IMR-90 (cell line): ENCODE measurements at regions not wholly inside any gene's neighbourhood (a gene's known extent, or its start where the extent isn't known, plus 50 kb on each side); places are given as distances from the start of the nearest gene placed in this dataset.

Source experiments
- ATAC-seq: fragments of 200-7000 bp; cut with Tn5 transposase; 2 replicates; pipeline ENCODE4 v1.9.1; 2020; ENCODE audit warnings: low read depth, mild to moderate bottlenecking, moderate library complexity
- BruUV-seq: library from RNA; stranded (reverse); fragments of 400-500 nt; replicated peaks from 2 replicates; lab custom pipeline; 2021; lab: Mats Ljungman, UMichigan
- CTCF ChIA-PET: fragments of 300-600 bp; formaldehyde crosslinking; extraction: SDS; loops from one replicate; lab custom pipeline; 2021; ENCODE audit warnings: antibody characterized with exemption; lab: Yijun Ruan, JAX
- POLR2A ChIA-PET: fragments of 300-600 bp; sonication (Branson Sonifier 250); formaldehyde crosslinking; loops from one replicate; lab custom pipeline; 2022; ENCODE audit warnings: antibody characterized with exemption; ENCODE audit not compliant: unreplicated experiment; lab: Charles Lee
- DNase-seq: peaks from one replicate; pipeline ENCODE4 v3.0.0; 2013
- H2AFZ ChIP-seq: replicated peaks from 2 replicates; pipeline ENCODE3; 2013; ENCODE audit warnings: low read length, mild to moderate bottlenecking; ENCODE audit not compliant: poor library complexity
- H2AK5ac ChIP-seq: 2 replicates; pipeline ENCODE4 v1.6.1; 2013; ENCODE audit warnings: low read depth, low read length, inconsistent platforms
- H2AK9ac ChIP-seq: replicated peaks from 2 replicates; pipeline ENCODE3; 2013; ENCODE audit warnings: mild to moderate bottlenecking, low read depth, low read length, moderate library complexity; ENCODE audit not compliant: poor library complexity
- H2BK120ac ChIP-seq: 2 replicates; pipeline ENCODE4 v1.6.1; 2013; ENCODE audit warnings: low read depth, low read length, inconsistent platforms
- H2BK15ac ChIP-seq: 3 replicates; pipeline ENCODE4 v1.6.1; 2013; ENCODE audit warnings: low read depth, low read length, inconsistent platforms
- H2BK20ac ChIP-seq: 2 replicates; pipeline ENCODE4 v1.6.1; 2013; ENCODE audit warnings: low read depth, mild to moderate bottlenecking, inconsistent platforms, low read length, moderate library complexity
- H2BK5ac ChIP-seq: 2 replicates; pipeline ENCODE4 v1.6.1; 2013; ENCODE audit warnings: mild to moderate bottlenecking, low read depth, low read length, inconsistent platforms; ENCODE audit not compliant: poor library complexity, severe bottlenecking
- H3K14ac ChIP-seq: replicated peaks from 2 replicates; pipeline ENCODE4 v1.6.1; 2013; ENCODE audit warnings: low read depth, low read length, inconsistent platforms
- H3K18ac ChIP-seq: 2 replicates; pipeline ENCODE4 v1.6.1; 2013; ENCODE audit warnings: low read depth, low read length, control low read depth
- H3K23ac ChIP-seq: 2 replicates; pipeline ENCODE4 v1.6.1; 2013; ENCODE audit warnings: low read depth, low read length, inconsistent platforms
- H3K27ac ChIP-seq: 2 replicates; pipeline ENCODE4 v1.5.1; 2013; ENCODE audit warnings: mild to moderate bottlenecking, control low read depth, low read length; ENCODE audit not compliant: insufficient read depth
- H3K27me3 ChIP-seq: 2 replicates; pipeline ENCODE4 v1.6.1; 2013; ENCODE audit warnings: low read length; ENCODE audit not compliant: control insufficient read depth, insufficient read depth
- H3K36me3 ChIP-seq: 2 replicates; pipeline ENCODE4 v1.6.1; 2013; ENCODE audit warnings: low read length, mixed read lengths; ENCODE audit not compliant: control insufficient read depth, insufficient read depth
- H3K4ac ChIP-seq: 2 replicates; pipeline ENCODE4 v1.6.1; 2013; ENCODE audit warnings: low read depth, low read length, inconsistent platforms
- H3K4me1 ChIP-seq: 2 replicates; pipeline ENCODE4 v1.6.1; 2013; ENCODE audit warnings: low read length, mixed read lengths; ENCODE audit not compliant: control insufficient read depth, insufficient read depth
- H3K4me2 ChIP-seq: 2 replicates; pipeline ENCODE4 v1.6.1; 2013; ENCODE audit warnings: low read depth, mild to moderate bottlenecking, control low read depth, low read length, moderate library complexity
- H3K4me3 ChIP-seq: 2 replicates; pipeline ENCODE4 v1.5.1; 2013; ENCODE audit warnings: low read depth, mild to moderate bottlenecking, control low read depth, low read length, moderate library complexity; ENCODE audit not compliant: insufficient read depth
- H3K56ac ChIP-seq: 2 replicates; pipeline ENCODE4 v1.6.1; 2013; ENCODE audit warnings: low read length, inconsistent platforms; ENCODE audit not compliant: insufficient read depth; ENCODE audit errors: extremely low read depth
- H3K79me1 ChIP-seq, 2 experiments: 2 replicates each; pipeline ENCODE4 v1.6.1; 2013; ENCODE audit warnings: low read length in 2 of 2, inconsistent platforms in 1 of 2, low read depth in 1 of 2
- H3K9ac ChIP-seq: 2 replicates; pipeline ENCODE4 v1.6.1; 2013; ENCODE audit warnings: low read depth, low read length, control low read depth
- H3K9me1 ChIP-seq: 2 replicates; pipeline ENCODE4 v1.6.1; 2013; ENCODE audit warnings: low read length, inconsistent platforms; ENCODE audit not compliant: insufficient read depth
- H3K9me3 ChIP-seq: 2 replicates; pipeline ENCODE4 v1.6.1; 2013; ENCODE audit warnings: low read length; ENCODE audit not compliant: control insufficient read depth, insufficient read depth
- H4K20me1 ChIP-seq: 2 replicates; pipeline ENCODE4 v1.6.1; 2013; ENCODE audit warnings: low read length, inconsistent platforms; ENCODE audit not compliant: insufficient read depth
- H4K5ac ChIP-seq: 2 replicates; pipeline ENCODE4 v1.6.1; 2013; ENCODE audit warnings: mild to moderate bottlenecking, low read depth, low read length, control low read depth
- H4K8ac ChIP-seq, 2 experiments: 2 replicates each; pipeline ENCODE4 v1.6.1; 2013; ENCODE audit warnings: low read depth in 2 of 2, low read length in 2 of 2, control low read depth in 1 of 2, inconsistent platforms in 1 of 2
- H4K91ac ChIP-seq: 2 replicates; pipeline ENCODE4 v1.6.1; 2013; ENCODE audit warnings: low read depth, low read length, inconsistent platforms; ENCODE audit not compliant: insufficient read depth
- BHLHE40 ChIP-seq: fragments of 150-350 bp; IDR thresholded peaks from 2 replicates; pipeline ENCODE4 v1.6.1; 2016; ENCODE audit warnings: mild to moderate bottlenecking, low read depth, low read length
- CEBPB ChIP-seq: IDR thresholded peaks from 2 replicates; pipeline ENCODE4 v1.6.1; 2012; ENCODE audit warnings: low read depth, low read length, improper control_type of control experiment
- CHD1 ChIP-seq: IDR thresholded peaks from 2 replicates; pipeline ENCODE4 v1.6.1; 2012; ENCODE audit warnings: low read depth, low read length, improper control_type of control experiment
- CTCF ChIP-seq: conservative IDR thresholded peaks from 2 replicates; pipeline ENCODE4 v1.5.1; 2012; ENCODE audit warnings: mild to moderate bottlenecking, low read depth, low read length, improper control_type of control experiment
- FOS ChIP-seq: fragments of 150-350 bp; IDR thresholded peaks from 2 replicates; pipeline ENCODE4 v1.6.1; 2016; ENCODE audit warnings: low read depth, low read length
- MAFK ChIP-seq: IDR thresholded peaks from 2 replicates; pipeline ENCODE4 v1.6.1; 2012; ENCODE audit warnings: low read depth, low read length, improper control_type of control experiment
- MAZ ChIP-seq: IDR thresholded peaks from 2 replicates; pipeline ENCODE4 v1.6.1; 2012; ENCODE audit warnings: low read depth, mild to moderate bottlenecking, low read length, improper control_type of control experiment, moderate library complexity, borderline replicate concordance
- MXI1 ChIP-seq: IDR thresholded peaks from 2 replicates; pipeline ENCODE4 v1.6.1; 2012; ENCODE audit warnings: low read depth, mild to moderate bottlenecking, low read length, moderate library complexity, borderline replicate concordance
- NFE2L2 ChIP-seq: fragments of 150-350 bp; IDR thresholded peaks from 2 replicates; pipeline ENCODE4 v1.6.1; 2016; ENCODE audit warnings: low read depth, mild to moderate bottlenecking, low read length
- POLR2A ChIP-seq: IDR thresholded peaks from 2 replicates; pipeline ENCODE4 v1.6.1; 2012; ENCODE audit warnings: mild to moderate bottlenecking, low read depth, low read length
- RAD21 ChIP-seq: IDR thresholded peaks from 2 replicates; pipeline ENCODE4 v1.6.1; 2012; ENCODE audit warnings: low read length, improper control_type of control experiment
- RCOR1 ChIP-seq: IDR thresholded peaks from 2 replicates; pipeline ENCODE4 v1.6.1; 2012; ENCODE audit warnings: mild to moderate bottlenecking, low read length, improper control_type of control experiment; ENCODE audit not compliant: insufficient replicate concordance
- RFX5 ChIP-seq: IDR thresholded peaks from 2 replicates; pipeline ENCODE4 v1.8.0; 2012; ENCODE audit warnings: low read depth, mild to moderate bottlenecking, low read length, moderate library complexity
- SMC3 ChIP-seq: fragments of 150-350 bp; IDR thresholded peaks from 2 replicates; pipeline ENCODE4 v1.6.1; 2016; ENCODE audit warnings: low read depth, mild to moderate bottlenecking, antibody characterized with exemption, low read length, moderate library complexity
- USF2 ChIP-seq: fragments of 150-350 bp; IDR thresholded peaks from 2 replicates; pipeline ENCODE4 v1.6.1; 2017; ENCODE audit warnings: mild to moderate bottlenecking, antibody characterized with exemption, low read length, low read depth
- dilution Hi-C: fragments of 300-500 bp; cut with HindIII; formaldehyde crosslinking; loops from one replicate; pipeline ENCODE4 v1.14.3; 2018; ENCODE audit warnings: low sequenced_read_pairs; ENCODE audit not compliant: unreplicated experiment
- in situ Hi-C: fragments of 300-500 bp; cut with MboI; formaldehyde crosslinking; loops from 3 replicates; pipeline ENCODE4 v1.14.3; 2019; ENCODE audit warnings: low sequenced_read_pairs, inconsistent platforms, mixed read lengths
- intact Hi-C: fragments of 100-400 bp; cut with micrococcal nuclease; formaldehyde crosslinking; loops from 2 replicates; pipeline ENCODE4 v1.10.0; 2022
- TF ChIP-seq, protein P1 (sequence below): fragments of 150-350 bp; IDR thresholded peaks from 2 replicates; pipeline ENCODE4 v1.6.1; 2016; ENCODE audit warnings: low read depth, mild to moderate bottlenecking, low read length, moderate library complexity, borderline replicate concordance

- Histone ChIP-seq H3K27me3 (no peaks in the 10 kb centered on the region; the same call in 1 of the 2 replicates), H4K5ac (no peak overlapping the region), H2BK120ac (no peak overlapping the region), H2BK15ac (no peak overlapping the region), H3K9me1 (no peaks in the 10 kb centered on the region), H2BK5ac (no peak overlapping the region), H3K14ac (no peak overlapping the region), H4K91ac (no peak overlapping the region), H3K36me3 (no peaks in the 10 kb centered on the region), H3K23ac (no peak overlapping the region), H3K27ac (no peak overlapping the region), H3K4me2 (no peak overlapping the region), H3K18ac (no peak overlapping the region), H2AK5ac (no peak overlapping the region), H3K56ac (no peak overlapping the region), H3K4me1 (no peaks in the 10 kb centered on the region), H3K4me3 (no peak overlapping the region), H3K9me3 (no peaks in the 10 kb centered on the region), H2BK20ac (no peak overlapping the region), H4K20me1 (no peaks in the 10 kb centered on the region), H2AK9ac (no peak overlapping the region), H3K4ac (no peak overlapping the region), H2AFZ (no peak overlapping the region), H3K79me1 (no peaks in the 10 kb centered on the region), H3K9ac (no peak overlapping the region), H4K8ac (no peak overlapping the region)
- intact Hi-C loops (no loop called here), dilution Hi-C loops (no loop called here), in situ Hi-C loops (no loop called here)
- no peak for ATAC-seq
- no peak for TF ChIP-seq CTCF
- TF ChIP-seq FOS, result no peak
- TF ChIP-seq RAD21, result no peak
- no peak for TF ChIP-seq USF2
- TF ChIP-seq MAFK, result no peak
- TF ChIP-seq NFE2L2, result no peak
- TF ChIP-seq, protein P1, sequence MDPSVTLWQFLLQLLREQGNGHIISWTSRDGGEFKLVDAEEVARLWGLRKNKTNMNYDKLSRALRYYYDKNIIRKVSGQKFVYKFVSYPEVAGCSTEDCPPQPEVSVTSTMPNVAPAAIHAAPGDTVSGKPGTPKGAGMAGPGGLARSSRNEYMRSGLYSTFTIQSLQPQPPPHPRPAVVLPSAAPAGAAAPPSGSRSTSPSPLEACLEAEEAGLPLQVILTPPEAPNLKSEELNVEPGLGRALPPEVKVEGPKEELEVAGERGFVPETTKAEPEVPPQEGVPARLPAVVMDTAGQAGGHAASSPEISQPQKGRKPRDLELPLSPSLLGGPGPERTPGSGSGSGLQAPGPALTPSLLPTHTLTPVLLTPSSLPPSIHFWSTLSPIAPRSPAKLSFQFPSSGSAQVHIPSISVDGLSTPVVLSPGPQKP, result no peak
- no peak for TF ChIP-seq MAZ
- TF ChIP-seq RFX5, result no peak
- TF ChIP-seq MXI1, result no peak
- TF ChIP-seq RCOR1, result no peak
- no peak for TF ChIP-seq CHD1
- no peak for TF ChIP-seq POLR2A
- TF ChIP-seq BHLHE40, result no peak
- no peak for TF ChIP-seq CEBPB
- TF ChIP-seq SMC3, result no peak
- no TSS peak for BruUV-seq
- no peak for DNase-seq
- CTCF ChIA-PET, result no interaction called here
- POLR2A ChIA-PET, result no interaction called here
These were observed 732.9 kb upstream of the TBX3 start for GRCh38 chr12:115416869-115417268.
